Nephron progenitor cell (in vitro differentiated cells): ENCODE measurements at regions not wholly inside any gene's neighbourhood (a gene's known extent, or its start where the extent isn't known, plus 50 kb on each side); places are given as distances from the start of the nearest gene placed in this dataset.
A peak's percentile ranks its signal among the peaks of the same experiment; 100 is the strongest.

Source experiments
- DNase-seq: peaks from one replicate; pipeline ENCODE4 v3.0.0; 2021
- H3K27ac Mint-ChIP-seq: 2 replicates; pipeline ENCODE4 v1.8.0; 2021; ENCODE audit warnings: mild to moderate bottlenecking, moderate library complexity, mixed read lengths
- H3K27me3 Mint-ChIP-seq: 2 replicates; pipeline ENCODE4 v1.8.0; 2021; ENCODE audit warnings: mild to moderate bottlenecking, low read depth, mixed read lengths; ENCODE audit not compliant: poor library complexity
- H3K36me3 Mint-ChIP-seq: 2 replicates; pipeline ENCODE4 v1.8.0; 2021; ENCODE audit warnings: low read depth, mixed read lengths
- H3K4me1 Mint-ChIP-seq: 2 replicates; pipeline ENCODE4 v1.8.0; 2021; ENCODE audit warnings: mixed read lengths
- H3K4me3 Mint-ChIP-seq: 2 replicates; pipeline ENCODE4 v1.8.0; 2021; ENCODE audit warnings: mild to moderate bottlenecking, moderate library complexity, mixed read lengths
- H3K9me3 Mint-ChIP-seq: 2 replicates; pipeline ENCODE4 v1.8.0; 2021; ENCODE audit warnings: mild to moderate bottlenecking, moderate library complexity, mixed read lengths
- TF ChIP-seq, protein P1 (sequence below): fragments of 200-600 bp; sonication (generic); IDR thresholded peaks from 2 replicates; pipeline ENCODE4 v1.5.0; 2021; ENCODE audit warnings: antibody characterized with exemption

DNA sequence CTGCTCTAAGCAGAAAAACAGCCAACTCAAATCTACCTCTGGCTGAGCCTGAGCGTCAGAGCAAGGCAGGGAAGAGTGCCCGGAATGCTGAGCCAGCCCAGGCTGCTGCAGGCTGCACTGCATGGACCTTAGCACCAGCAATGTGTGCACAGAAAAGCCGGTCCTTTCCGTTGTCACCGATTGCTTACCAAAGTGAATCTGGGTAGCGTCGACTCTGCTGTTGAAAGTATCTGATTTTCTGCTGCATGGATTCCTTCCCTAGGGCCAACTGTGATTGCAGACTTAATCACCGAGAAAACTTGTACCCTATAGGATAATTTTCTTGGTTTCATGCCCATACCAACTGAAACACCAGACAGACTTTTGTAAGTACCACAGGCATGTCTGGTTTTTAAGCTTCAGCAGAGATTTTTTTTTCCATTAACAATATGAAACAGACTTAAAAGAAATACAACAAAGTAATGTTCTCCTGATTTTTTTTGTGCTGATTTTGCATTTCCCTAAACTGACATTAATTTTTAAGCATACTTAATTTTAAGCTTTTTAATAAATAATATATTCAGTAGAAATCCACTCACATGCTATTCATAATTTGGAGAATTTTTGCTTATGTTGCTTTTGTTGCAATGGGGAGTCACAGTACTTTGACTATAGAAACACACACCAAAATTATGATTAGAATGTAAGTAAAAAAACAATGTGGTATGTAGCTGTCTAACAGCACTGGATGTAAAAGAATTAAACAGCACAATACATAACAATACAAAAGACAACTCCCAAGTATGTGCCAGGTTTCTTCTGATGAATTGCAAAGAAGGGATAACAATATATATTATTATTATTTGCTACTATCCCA is 218.0 kb downstream of the THBS2 start:
- H3K4me1 Mint-ChIP-seq, result peaks cover 15% of the 10 kb centered on the region
- TF ChIP-seq, protein P1, sequence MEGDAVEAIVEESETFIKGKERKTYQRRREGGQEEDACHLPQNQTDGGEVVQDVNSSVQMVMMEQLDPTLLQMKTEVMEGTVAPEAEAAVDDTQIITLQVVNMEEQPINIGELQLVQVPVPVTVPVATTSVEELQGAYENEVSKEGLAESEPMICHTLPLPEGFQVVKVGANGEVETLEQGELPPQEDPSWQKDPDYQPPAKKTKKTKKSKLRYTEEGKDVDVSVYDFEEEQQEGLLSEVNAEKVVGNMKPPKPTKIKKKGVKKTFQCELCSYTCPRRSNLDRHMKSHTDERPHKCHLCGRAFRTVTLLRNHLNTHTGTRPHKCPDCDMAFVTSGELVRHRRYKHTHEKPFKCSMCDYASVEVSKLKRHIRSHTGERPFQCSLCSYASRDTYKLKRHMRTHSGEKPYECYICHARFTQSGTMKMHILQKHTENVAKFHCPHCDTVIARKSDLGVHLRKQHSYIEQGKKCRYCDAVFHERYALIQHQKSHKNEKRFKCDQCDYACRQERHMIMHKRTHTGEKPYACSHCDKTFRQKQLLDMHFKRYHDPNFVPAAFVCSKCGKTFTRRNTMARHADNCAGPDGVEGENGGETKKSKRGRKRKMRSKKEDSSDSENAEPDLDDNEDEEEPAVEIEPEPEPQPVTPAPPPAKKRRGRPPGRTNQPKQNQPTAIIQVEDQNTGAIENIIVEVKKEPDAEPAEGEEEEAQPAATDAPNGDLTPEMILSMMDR, result no peak
- no peak overlapping the region for H3K4me3 Mint-ChIP-seq
- H3K27ac Mint-ChIP-seq, result no peak overlapping the region
- peaks cover 32% of the 10 kb centered on the region for H3K9me3 Mint-ChIP-seq
- DNase-seq, result no peak
- peaks cover 5% of the 10 kb centered on the region for H3K36me3 Mint-ChIP-seq
- peaks cover 10% of the 10 kb centered on the region for H3K27me3 Mint-ChIP-seq

DNA sequence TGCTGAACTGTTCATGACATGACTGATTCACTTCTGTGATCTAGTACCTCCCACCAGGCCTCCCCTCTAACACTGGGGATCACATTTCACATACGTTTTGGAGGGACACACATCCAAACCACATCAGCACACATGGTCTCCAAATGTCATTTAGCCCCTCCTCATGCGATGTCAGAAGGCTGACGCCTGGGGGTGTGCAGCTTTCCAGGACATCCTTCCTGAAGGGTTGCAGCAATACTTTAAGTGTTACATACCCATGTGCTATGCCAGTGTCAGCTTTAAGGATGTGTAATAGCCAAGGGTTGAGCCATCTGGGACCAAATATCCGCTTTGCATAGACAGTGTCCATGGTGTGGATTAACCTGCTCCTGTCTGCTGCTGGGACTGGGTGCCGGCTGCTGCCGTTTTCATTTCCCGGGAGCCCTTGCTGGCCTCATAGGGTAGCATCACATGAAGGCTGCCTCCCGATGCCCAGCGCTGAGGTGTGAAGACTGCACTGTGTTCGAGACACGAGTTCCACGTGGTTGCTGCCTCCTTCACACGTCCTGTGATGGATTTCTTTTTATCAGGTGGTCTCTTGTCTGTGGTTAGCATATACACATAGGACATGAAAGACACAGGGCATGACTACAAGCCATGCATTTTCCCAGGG is 219.0 kb downstream of the THBS2 start:
- no peak for DNase-seq
- H3K9me3 Mint-ChIP-seq, result peaks cover 32% of the 10 kb centered on the region
- peaks cover 5% of the 10 kb centered on the region for H3K36me3 Mint-ChIP-seq
- peaks cover 6% of the 10 kb centered on the region for H3K27me3 Mint-ChIP-seq
- peaks cover 18% of the 10 kb centered on the region for H3K4me1 Mint-ChIP-seq
- H3K27ac Mint-ChIP-seq, result no peak overlapping the region
- no peak overlapping the region for H3K4me3 Mint-ChIP-seq
- TF ChIP-seq, protein P1, result no peak

DNA sequence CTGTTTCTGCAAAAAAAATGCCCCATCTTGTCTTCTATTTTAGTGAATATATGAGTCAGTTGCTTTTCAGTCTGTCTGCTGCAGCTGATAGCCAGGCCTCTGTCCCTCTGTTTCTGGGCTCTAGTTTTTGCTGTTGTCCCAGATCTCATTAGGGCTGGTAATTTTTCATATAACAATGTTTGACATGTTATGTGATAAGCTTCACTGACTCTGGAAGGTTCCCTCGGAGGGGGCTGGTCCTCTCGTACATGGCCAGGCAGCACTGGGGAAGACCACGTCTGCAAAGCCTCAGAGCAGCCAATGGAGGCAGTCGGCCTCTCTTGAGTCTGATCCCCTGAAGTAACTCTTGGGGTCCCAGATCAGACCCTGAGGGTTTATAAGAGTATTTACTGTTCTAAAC is 223.8 kb downstream of the THBS2 start:
- Mint-ChIP-seq H3K9me3 (peaks cover 25% of the 10 kb centered on the region), H3K27ac (no peak overlapping the region), H3K4me1 (peaks cover 21% of the 10 kb centered on the region), H3K27me3 (peaks cover 7% of the 10 kb centered on the region), H3K36me3 (no peaks in the 10 kb centered on the region), H3K4me3 (no peak overlapping the region)
- no peak for DNase-seq
- TF ChIP-seq, protein P1, result no peak

DNA sequence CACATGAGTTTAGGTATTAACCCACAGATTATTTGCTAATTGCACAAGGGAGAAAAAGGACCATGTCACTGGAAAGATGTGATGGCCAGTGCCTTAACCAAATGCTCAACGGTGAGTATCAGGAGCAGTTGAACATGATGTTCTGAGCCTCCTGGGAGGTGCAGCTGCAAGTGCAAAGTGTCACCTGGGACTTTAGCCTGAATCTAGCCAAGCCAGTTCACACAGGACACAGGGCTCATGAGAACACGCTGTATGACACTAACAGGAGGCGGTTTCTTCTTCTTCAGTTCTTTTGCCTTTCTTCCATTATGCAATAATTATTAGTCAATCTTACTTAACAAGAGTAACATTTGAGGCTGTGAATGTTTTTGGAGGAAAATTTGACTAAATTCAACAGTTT is 225.3 kb downstream of the THBS2 start:
- Mint-ChIP-seq H3K36me3 (peaks cover 3% of the 10 kb centered on the region), H3K4me3 (no peak overlapping the region), H3K4me1 (peaks cover 19% of the 10 kb centered on the region), H3K9me3 (peaks cover 26% of the 10 kb centered on the region), H3K27me3 (peaks cover 7% of the 10 kb centered on the region), H3K27ac (no peak overlapping the region)
- DNase-seq, result no peak
- TF ChIP-seq, protein P1, result no peak

DNA sequence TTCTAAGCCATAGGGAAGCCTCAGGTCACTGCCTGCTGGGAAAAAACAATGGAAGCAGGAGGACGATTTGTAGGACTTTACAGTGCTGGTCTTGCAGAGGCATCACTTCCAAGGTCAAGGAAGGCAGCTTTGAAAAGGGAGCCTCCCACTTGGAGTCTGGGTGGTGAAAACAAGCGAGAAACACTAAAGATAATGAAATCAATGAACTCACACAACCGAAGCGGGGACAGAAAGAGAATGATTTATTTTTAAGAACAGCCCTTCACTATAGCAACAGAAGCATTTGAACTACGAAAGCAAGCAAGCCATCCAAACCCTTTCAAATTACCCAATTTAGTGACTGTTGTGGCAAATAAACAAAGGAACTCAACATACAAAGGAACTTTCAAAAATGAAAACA is 227.5 kb downstream of the THBS2 start:
- peak overlapping the region; percentile 4 for H3K27ac Mint-ChIP-seq

More for the DNA sequence above, 227.5 kb downstream of the THBS2 start:
- Mint-ChIP-seq H3K4me1 (peaks cover 15% of the 10 kb centered on the region), H3K36me3 (peaks cover 3% of the 10 kb centered on the region), H3K9me3 (peaks cover 36% of the 10 kb centered on the region), H3K4me3 (no peak overlapping the region), H3K27me3 (peaks cover 7% of the 10 kb centered on the region)
- TF ChIP-seq, protein P1, result no peak
- DNase-seq, result no peak
